SK-N-SH treated with all-trans-retinoic acid at 6 μM for 48 hours (cell line): ENCODE measurements at regions not wholly inside any gene's neighbourhood (a gene's known extent, or its start where the extent isn't known, plus 50 kb on each side); places are given as distances from the start of the nearest gene placed in this dataset.

Experiments used
- ATAC-seq: fragments of 200-7000 bp; cut with Tn5 transposase; 3 replicates; pipeline ENCODE4 v1.9.1; 2020; ENCODE audit warnings: mild to moderate bottlenecking, moderate library complexity
- ARNTL ChIP-seq: fragments of 450-650 bp; formaldehyde crosslinking; IDR thresholded peaks from 2 replicates; pipeline ENCODE4 v1.5.0; 2020; ENCODE audit warnings: low read depth, mild to moderate bottlenecking, moderate library complexity, borderline replicate concordance
- BACH2 ChIP-seq: fragments of 250-450 bp; sonication (Bioruptor Pico); IDR thresholded peaks from 2 replicates; pipeline ENCODE4 v1.9.0; 2021; ENCODE audit warnings: mild to moderate bottlenecking, borderline replicate concordance
- CSDC2 ChIP-seq: fragments of 250-450 bp; sonication (Bioruptor Pico); IDR thresholded peaks from 2 replicates; pipeline ENCODE4 v1.5.0; 2020; ENCODE audit warnings: mild to moderate bottlenecking, moderate library complexity
- CSRNP3 ChIP-seq: fragments of 250-450 bp; sonication (Bioruptor Pico); IDR thresholded peaks from 2 replicates; pipeline ENCODE4 v1.5.1; 2021; ENCODE audit warnings: mild to moderate bottlenecking, moderate library complexity
- ESRRG ChIP-seq: fragments of 250-450 bp; sonication (Bioruptor Pico); IDR thresholded peaks from 2 replicates; pipeline ENCODE4 v1.6.1; 2021; ENCODE audit warnings: mild to moderate bottlenecking
- GLIS3 ChIP-seq: fragments of 250-450 bp; sonication (Bioruptor Pico); IDR thresholded peaks from 2 replicates; pipeline ENCODE4 v1.5.0; 2020; ENCODE audit warnings: mild to moderate bottlenecking, moderate library complexity
- ISL1 ChIP-seq: fragments of 250-450 bp; sonication (Bioruptor Pico); IDR thresholded peaks from 2 replicates; pipeline ENCODE4 v2.1.2; 2022; ENCODE audit warnings: mild to moderate bottlenecking, moderate library complexity
- OSR1 ChIP-seq: fragments of 250-450 bp; sonication (Bioruptor Pico); IDR thresholded peaks from 2 replicates; pipeline ENCODE4 v1.8.0; 2022; ENCODE audit warnings: moderate library complexity, mild to moderate bottlenecking, inconsistent platforms
- POU6F1 ChIP-seq: fragments of 250-450 bp; sonication (Bioruptor Pico); IDR thresholded peaks from 2 replicates; pipeline ENCODE4 v1.8.0; 2021; ENCODE audit warnings: low read depth, mild to moderate bottlenecking, moderate library complexity, borderline replicate concordance
- PPARA ChIP-seq: fragments of 250-450 bp; sonication (Bioruptor Pico); IDR thresholded peaks from 2 replicates; pipeline ENCODE4 v1.5.0; 2020; ENCODE audit warnings: mild to moderate bottlenecking, borderline replicate concordance
- RARB ChIP-seq: fragments of 250-450 bp; sonication (Bioruptor Pico); IDR thresholded peaks from 2 replicates; pipeline ENCODE4 v1.8.0; 2021; ENCODE audit warnings: mild to moderate bottlenecking, moderate library complexity
- SNAI2 ChIP-seq: fragments of 250-450 bp; sonication (Bioruptor Pico); IDR thresholded peaks from 2 replicates; pipeline ENCODE4 v1.5.0; 2020; ENCODE audit warnings: mild to moderate bottlenecking, moderate library complexity
- TCF4 ChIP-seq: fragments of 250-450 bp; sonication (Bioruptor Pico); IDR thresholded peaks from 2 replicates; pipeline ENCODE4 v1.8.0; 2021; ENCODE audit warnings: mild to moderate bottlenecking, moderate library complexity, borderline replicate concordance
- TOX ChIP-seq: fragments of 250-450 bp; sonication (Bioruptor Pico); IDR thresholded peaks from 2 replicates; pipeline ENCODE4 v1.8.0; 2021; ENCODE audit warnings: mild to moderate bottlenecking, moderate library complexity, borderline replicate concordance
- TSHZ2 ChIP-seq: fragments of 250-450 bp; sonication (Bioruptor Pico); IDR thresholded peaks from 2 replicates; pipeline ENCODE4 v1.5.0; 2020; ENCODE audit warnings: mild to moderate bottlenecking, moderate library complexity
- ZC3H10 ChIP-seq: fragments of 250-450 bp; sonication (Bioruptor Pico); IDR thresholded peaks from 2 replicates; pipeline ENCODE4 v1.5.1; 2021; ENCODE audit warnings: mild to moderate bottlenecking, moderate library complexity
- ZFP3 ChIP-seq: fragments of 250-450 bp; sonication (Bioruptor Pico); IDR thresholded peaks from 2 replicates; pipeline ENCODE4 v1.5.0; 2020; ENCODE audit warnings: mild to moderate bottlenecking, moderate library complexity
- ZFP30 ChIP-seq: fragments of 450-650 bp; formaldehyde crosslinking; IDR thresholded peaks from 2 replicates; pipeline ENCODE4 v1.5.0; 2022; ENCODE audit warnings: mild to moderate bottlenecking, moderate library complexity
- ZNF565 ChIP-seq: fragments of 450-650 bp; formaldehyde crosslinking; conservative IDR thresholded peaks from 2 replicates; pipeline ENCODE4 v1.5.0; 2020; ENCODE audit warnings: low read depth, mild to moderate bottlenecking, moderate library complexity
- ZNF70 ChIP-seq: fragments of 450-650 bp; formaldehyde crosslinking; IDR thresholded peaks from 2 replicates; pipeline ENCODE4 v1.5.0; 2020; ENCODE audit warnings: mild to moderate bottlenecking, moderate library complexity
- ZNF8 ChIP-seq: fragments of 450-650 bp; formaldehyde crosslinking; IDR thresholded peaks from 2 replicates; pipeline ENCODE4 v1.5.0; 2020; ENCODE audit warnings: mild to moderate bottlenecking, moderate library complexity

GRCh38 chr13:94816256-94816655 is 103.9 kb upstream of the SOX21 start:
- no peak for ATAC-seq
- TF ChIP-seq PPARA (CRISPR knock-in tag) (no peak), ZFP30 (CRISPR knock-in tag) (no peak), CSRNP3 (CRISPR knock-in tag) (no peak), ISL1 (CRISPR knock-in tag) (no peak), ZNF70 (CRISPR knock-in tag) (no peak), POU6F1 (CRISPR knock-in tag) (no peak), ARNTL (CRISPR knock-in tag) (no peak), CSDC2 (CRISPR knock-in tag) (no peak), TCF4 (CRISPR knock-in tag) (no peak), TOX (CRISPR knock-in tag) (no peak), ZNF565 (CRISPR knock-in tag) (no peak), RARB (CRISPR knock-in tag) (no peak), ZNF8 (CRISPR knock-in tag) (no peak), GLIS3 (no peak), TSHZ2 (CRISPR knock-in tag) (no peak), ESRRG (CRISPR knock-in tag) (no peak), OSR1 (CRISPR knock-in tag) (no peak)

- TF ChIP-seq ZNF565 (CRISPR knock-in tag) (no peak), ZNF70 (CRISPR knock-in tag) (no peak), RARB (CRISPR knock-in tag) (no peak), OSR1 (CRISPR knock-in tag) (no peak), ARNTL (CRISPR knock-in tag) (no peak)
- no peak for ATAC-seq
These were observed 101.7 kb upstream of the SOX21 start for GRCh38 chr13:94813920-94814475.

- no peak for TF ChIP-seq ESRRG (CRISPR knock-in tag)
- TF ChIP-seq ZNF8 (CRISPR knock-in tag): no peak
- TF ChIP-seq PPARA (CRISPR knock-in tag): no peak
- TF ChIP-seq POU6F1 (CRISPR knock-in tag): no peak
- TF ChIP-seq ARNTL (CRISPR knock-in tag): no peak
- TF ChIP-seq ISL1 (CRISPR knock-in tag): no peak
- no peak for ATAC-seq
These were observed 99.4 kb upstream of the SOX21 start for GRCh38 chr13:94811753-94812152.

- no peak for ATAC-seq
- TF ChIP-seq ZFP30 (CRISPR knock-in tag) (no peak), OSR1 (CRISPR knock-in tag) (no peak), CSDC2 (CRISPR knock-in tag) (no peak), ARNTL (CRISPR knock-in tag) (no peak), ZFP3 (CRISPR knock-in tag) (no peak), ZNF565 (CRISPR knock-in tag) (no peak), ESRRG (CRISPR knock-in tag) (no peak), POU6F1 (CRISPR knock-in tag) (no peak), ZC3H10 (CRISPR knock-in tag) (no peak), BACH2 (CRISPR knock-in tag) (no peak), ISL1 (CRISPR knock-in tag) (no peak), CSRNP3 (CRISPR knock-in tag) (no peak), ZNF70 (CRISPR knock-in tag) (no peak), TOX (CRISPR knock-in tag) (no peak), PPARA (CRISPR knock-in tag) (no peak), ZNF8 (CRISPR knock-in tag) (no peak), TCF4 (CRISPR knock-in tag) (no peak), SNAI2 (CRISPR knock-in tag) (no peak)
These were observed 88.1 kb upstream of the SOX21 start for GRCh38 chr13:94800423-94800822.
